HepG2 (cell line): ENCODE measurements at regions not wholly inside any gene's neighbourhood (a gene's known extent, or its start where the extent isn't known, plus 50 kb on each side); places are given as distances from the start of the nearest gene placed in this dataset.

Source experiments
- ATAC-seq: fragments of 200-7000 bp; cut with Tn5 transposase; 3 replicates; pipeline ENCODE4 v1.9.1; 2020; ENCODE audit warnings: mild to moderate bottlenecking, moderate library complexity
- BruUV-seq: library from RNA; stranded (reverse); fragments of 400-500 nt; replicated peaks from 2 replicates; lab custom pipeline; 2021; lab: Mats Ljungman, UMichigan
- CTCF ChIA-PET: fragments of 300-600 bp; formaldehyde crosslinking; extraction: SDS; loops from one replicate; lab custom pipeline; 2021; ENCODE audit warnings: low total read pairs, inconsistent platforms, low intra/inter-chr PET ratio; lab: Yijun Ruan, JAX
- POLR2A ChIA-PET: fragments of 350-600 bp; sonication (Branson Sonifier 250); formaldehyde crosslinking; loops from one replicate; lab custom pipeline; 2020; ENCODE audit warnings: antibody characterized with exemption, inconsistent platforms; lab: Yijun Ruan, JAX
- DNase-seq: peaks from one replicate; pipeline ENCODE4 v3.0.0-alpha.2; 2015; ENCODE audit warnings: low spot score
- FAIRE-seq: peaks from 3 replicates; lab custom pipeline; 2011; peaks lifted over from hg19 to GRCh38; lab: Jason Lieb, UNC
- H2AFZ ChIP-seq: one replicate; pipeline ENCODE4 v1.6.1; 2011; ENCODE audit warnings: low read length, inconsistent platforms
- H3K27ac ChIP-seq: fragments of 300-600 bp; 3 replicates; pipeline ENCODE4 v1.8.0; 2011; ENCODE audit warnings: mixed run types, mild to moderate bottlenecking, mixed read lengths, low read length, inconsistent platforms; ENCODE audit not compliant: insufficient read depth; ENCODE audit errors: extremely low read length
- H3K27me3 ChIP-seq, 2 experiments: fragments of 200-600 bp in 1 of 2; 2 replicates in 1 of 2; 3 replicates in 1 of 2; pipeline versions ENCODE4 v1.6.0 to v1.8.0; 2011; ENCODE audit warnings: low read length in 2 of 2, mild to moderate bottlenecking in 2 of 2, moderate library complexity in 2 of 2, inconsistent platforms in 1 of 2; ENCODE audit not compliant: insufficient read depth in 2 of 2, control insufficient read depth in 1 of 2
- H3K36me3 ChIP-seq, 2 experiments: fragments of 200-600 bp in 1 of 2; replicated peaks in 1 of 2; 2 replicates in 1 of 2; 3 replicates in 1 of 2; pipeline versions ENCODE4 v1.5.1 to v1.8.0; 2011; ENCODE audit warnings: low read length in 2 of 2, inconsistent platforms in 1 of 2; ENCODE audit not compliant: insufficient read depth in 2 of 2, control insufficient read depth in 1 of 2
- H3K4me1 ChIP-seq: 2 replicates; pipeline ENCODE4 v1.5.1; 2012; ENCODE audit warnings: low read length, inconsistent platforms; ENCODE audit not compliant: insufficient read depth
- H3K4me2 ChIP-seq: 2 replicates; pipeline ENCODE4 v1.6.0; 2011; ENCODE audit warnings: low read depth, low read length, inconsistent platforms
- H3K4me3 ChIP-seq, 3 experiments: fragments of 200-600 bp in 1 of 3; sonication (generic), shearing (Covaris generic) in 1 of 3; replicated peaks in 1 of 3; 2 replicates each; pipeline ENCODE4 v1.5.1; 2011 to 2016; ENCODE audit warnings: low read length in 3 of 3, inconsistent platforms in 2 of 3, low read depth in 2 of 3, mild to moderate bottlenecking in 2 of 3, control low read depth in 1 of 3, mixed read lengths in 1 of 3; ENCODE audit not compliant: insufficient read depth in 1 of 3
- H3K79me2 ChIP-seq: one replicate; pipeline ENCODE4 v1.6.1; 2011; ENCODE audit warnings: low read length, inconsistent platforms; ENCODE audit not compliant: insufficient read depth
- H3K9ac ChIP-seq: 2 replicates; pipeline ENCODE4 v1.6.0; 2011; ENCODE audit warnings: mild to moderate bottlenecking, low read depth, low read length, inconsistent platforms; ENCODE audit not compliant: insufficient read depth
- H3K9me3 ChIP-seq: 2 replicates; pipeline ENCODE4 v1.5.1; 2012; ENCODE audit warnings: mild to moderate bottlenecking, low read length
- H4K20me1 ChIP-seq: 2 replicates; pipeline ENCODE4 v1.6.0; 2011; ENCODE audit warnings: inconsistent platforms, mild to moderate bottlenecking, low read length, moderate library complexity; ENCODE audit not compliant: insufficient read depth
- BRD4 ChIP-seq: sonication (generic); formaldehyde crosslinking; IDR thresholded peaks from 2 replicates; pipeline ENCODE4 v1.4.0; 2020; ENCODE audit warnings: missing genetic modification reagents
- E2F2 ChIP-seq: sonication (generic); formaldehyde crosslinking; IDR thresholded peaks from 2 replicates; pipeline ENCODE4 v1.4.0; 2020; ENCODE audit warnings: missing genetic modification reagents, borderline replicate concordance
- FOXO1 ChIP-seq: sonication (generic); formaldehyde crosslinking; IDR thresholded peaks from 2 replicates; pipeline ENCODE4 v1.4.0; 2020; ENCODE audit warnings: missing genetic modification reagents
- GATAD2A ChIP-seq: IDR thresholded peaks from 2 replicates; pipeline ENCODE4 v1.6.1; 2016
- HNF4A ChIP-seq: sonication (generic); formaldehyde crosslinking; IDR thresholded peaks from 2 replicates; pipeline ENCODE4 v1.4.0; 2020; ENCODE audit warnings: missing genetic modification reagents
- RAD51 ChIP-seq: fragments of 450-650 bp; IDR thresholded peaks from 2 replicates; pipeline ENCODE4 v1.6.1; 2016; ENCODE audit warnings: borderline replicate concordance
- TAF15 ChIP-seq: fragments of 200-400 bp; formaldehyde crosslinking; IDR thresholded peaks from one replicate; pipeline ENCODE4 v1.6.1; 2018; ENCODE audit warnings: mild to moderate bottlenecking, low read depth, low read length; ENCODE audit not compliant: poor library complexity, severe bottlenecking
- ZNF468 ChIP-seq: sonication (generic); formaldehyde crosslinking; IDR thresholded peaks from 2 replicates; pipeline ENCODE4 v1.8.0; 2022; ENCODE audit warnings: mild to moderate bottlenecking, moderate library complexity, missing genetic modification reagents
- ZNF597 ChIP-seq: sonication (generic); formaldehyde crosslinking; IDR thresholded peaks from 2 replicates; pipeline ENCODE4 v1.5.0; 2020; ENCODE audit warnings: missing genetic modification reagents
- WGBS: methylation state at CpG from one replicate; pipeline ENCODE4 v1.1.6; 2017; ENCODE audit warnings: low lambda C conversion rate; 5-methylcytosine and 5-hydroxymethylcytosine counted together
- in situ Hi-C: cut with HindIII; loops from 2 replicates; pipeline ENCODE4 v1.10.0; 2017; ENCODE audit warnings: low pct_unique_long_range_greater_than_20kb; ENCODE audit not compliant: extremely low pct_ligation_motif_present
- intact Hi-C: fragments of 100-400 bp; cut with micrococcal nuclease; formaldehyde crosslinking; loops from one replicate; pipeline ENCODE4 v1.10.0; 2022; ENCODE audit not compliant: unreplicated experiment

GRCh38 chr13:107493266-107493665 is 722.1 kb downstream of the LIG4 start:
- Histone ChIP-seq H4K20me1 (no peaks in the 10 kb centered on the region), H3K9ac (no peak overlapping the region)
- in situ Hi-C loops: no loop called here
- TF ChIP-seq RAD51: no peak
- TF ChIP-seq ZNF597 (CRISPR knock-in tag): no peak
- TF ChIP-seq ZNF468: no peak
- no peak for TF ChIP-seq GATAD2A
- no peak for TF ChIP-seq BRD4 (CRISPR knock-in tag)
- no peak for TF ChIP-seq TAF15
- no peak for TF ChIP-seq FOXO1
- no peak for TF ChIP-seq E2F2 (CRISPR knock-in tag)
- TF ChIP-seq HNF4A: no peak
- TF ChIP-seq, all 625 proteins: peak for 0
- Histone ChIP-seq H3K4me1 (no peaks in the 10 kb centered on the region), H3K4me2 (no peak overlapping the region), H3K4me3 (no peak overlapping the region), H3K9me3 (peaks cover 12% of the 10 kb centered on the region; the same call in 1 of the 2 replicates), H3K36me3 (no peaks in the 10 kb centered on the region), H3K27me3 (no peaks in the 10 kb centered on the region), H2AFZ (no peak overlapping the region), H3K79me2 (no peaks in the 10 kb centered on the region), H3K27ac (no peak overlapping the region)
- ATAC-seq: no peak
- intact Hi-C loops: no loop called here
- no TSS peak for BruUV-seq
- DNase-seq: no peak
- WGBS: 2% methylated on average over 3 of the region's 3 CpGs
- ChIA-PET POLR2A (no interaction called here), CTCF (no interaction called here)
- FAIRE-seq: no peak
